ENCODE measurements at regions not wholly inside any gene's neighbourhood (a gene's known extent, or its start where the extent isn't known, plus 50 kb on each side); places are given as distances from the start of the nearest gene placed in this dataset.

DNA sequence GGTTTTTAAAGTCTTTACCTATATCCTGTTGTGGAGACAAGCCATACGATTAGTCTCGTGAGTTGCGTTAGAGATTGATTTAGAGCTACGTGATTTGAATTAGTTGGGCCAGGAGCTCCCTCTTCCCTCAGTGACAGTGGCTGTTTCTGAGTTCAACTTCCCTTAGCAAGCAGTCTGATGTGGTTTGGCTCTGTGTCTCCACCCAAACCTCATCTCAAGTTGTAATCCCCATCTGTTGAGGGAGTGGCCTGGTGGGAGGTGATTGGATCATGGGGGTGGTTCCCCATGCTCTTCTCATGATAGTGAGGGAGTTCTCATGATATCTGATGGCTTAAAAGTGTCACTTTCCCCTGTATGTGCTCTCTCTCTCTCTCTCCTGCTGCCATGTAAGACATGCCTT is 192.9 kb upstream of the PTGFR start:
- no peaks in the 10 kb centered on the region for H3K9me3 ChIP-seq (ENCODE audit: low read depth, low read length)
- no peaks in the 10 kb centered on the region for H4K20me1 ChIP-seq (ENCODE audit: insufficient read depth, low read length)
- no peak overlapping the region for H3K4me2 ChIP-seq (ENCODE audit: insufficient read depth, low read length)
- DNase-seq (ENCODE audit: insufficient read length, low spot score, missing footprints): no peak
- no peaks in the 10 kb centered on the region for H3K36me3 ChIP-seq (ENCODE audit: insufficient read depth, low read length)
- H3K27ac ChIP-seq (ENCODE audit: low read depth, low read length): no peak overlapping the region
- no peaks in the 10 kb centered on the region for H3K79me2 ChIP-seq (ENCODE audit: insufficient read depth, low read length)
- H2AFZ ChIP-seq (ENCODE audit: low read length): no peak overlapping the region
- H3K4me1 ChIP-seq (ENCODE audit: insufficient read depth, low read length): peaks cover under 1% of the 10 kb centered on the region
- no peaks in the 10 kb centered on the region for H3K27me3 ChIP-seq (ENCODE audit: insufficient read depth, low read length)
- TF ChIP-seq, protein P1, sequence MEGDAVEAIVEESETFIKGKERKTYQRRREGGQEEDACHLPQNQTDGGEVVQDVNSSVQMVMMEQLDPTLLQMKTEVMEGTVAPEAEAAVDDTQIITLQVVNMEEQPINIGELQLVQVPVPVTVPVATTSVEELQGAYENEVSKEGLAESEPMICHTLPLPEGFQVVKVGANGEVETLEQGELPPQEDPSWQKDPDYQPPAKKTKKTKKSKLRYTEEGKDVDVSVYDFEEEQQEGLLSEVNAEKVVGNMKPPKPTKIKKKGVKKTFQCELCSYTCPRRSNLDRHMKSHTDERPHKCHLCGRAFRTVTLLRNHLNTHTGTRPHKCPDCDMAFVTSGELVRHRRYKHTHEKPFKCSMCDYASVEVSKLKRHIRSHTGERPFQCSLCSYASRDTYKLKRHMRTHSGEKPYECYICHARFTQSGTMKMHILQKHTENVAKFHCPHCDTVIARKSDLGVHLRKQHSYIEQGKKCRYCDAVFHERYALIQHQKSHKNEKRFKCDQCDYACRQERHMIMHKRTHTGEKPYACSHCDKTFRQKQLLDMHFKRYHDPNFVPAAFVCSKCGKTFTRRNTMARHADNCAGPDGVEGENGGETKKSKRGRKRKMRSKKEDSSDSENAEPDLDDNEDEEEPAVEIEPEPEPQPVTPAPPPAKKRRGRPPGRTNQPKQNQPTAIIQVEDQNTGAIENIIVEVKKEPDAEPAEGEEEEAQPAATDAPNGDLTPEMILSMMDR (IDR thresholded peaks at IDR 0.05; ENCODE audit: extremely low read depth, low read depth, low read length): no peak
- no peak overlapping the region for H3K4me3 ChIP-seq (ENCODE audit: insufficient read depth, low read length)

DNA sequence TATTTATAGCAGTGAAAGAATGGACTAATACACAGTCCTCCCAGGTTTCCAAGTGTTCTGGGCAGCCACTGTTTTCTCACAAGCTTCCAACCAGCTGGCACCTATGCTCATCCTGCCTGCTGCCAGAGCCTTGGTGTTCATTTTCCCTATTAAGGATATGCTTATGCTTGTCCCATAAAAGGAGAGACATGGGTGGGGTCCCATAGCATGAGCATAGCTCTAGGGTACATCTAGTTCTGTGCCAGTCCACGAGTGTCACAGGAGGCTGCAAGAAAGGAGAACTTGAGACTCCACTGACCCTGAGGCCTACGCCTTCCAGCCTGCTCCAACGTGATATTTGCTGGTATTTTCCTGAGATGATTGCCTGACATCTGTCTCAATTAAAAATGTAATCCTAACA is 192.4 kb upstream of the PTGFR start:
- Histone ChIP-seq H3K4me3 (ENCODE audit: insufficient read depth, low read length) (no peak overlapping the region), H3K79me2 (ENCODE audit: insufficient read depth, low read length) (no peaks in the 10 kb centered on the region), H3K36me3 (ENCODE audit: insufficient read depth, low read length) (no peaks in the 10 kb centered on the region), H3K4me2 (ENCODE audit: insufficient read depth, low read length) (no peak overlapping the region), H3K9me3 (ENCODE audit: low read depth, low read length) (no peaks in the 10 kb centered on the region), H3K4me1 (ENCODE audit: insufficient read depth, low read length) (peaks cover 6% of the 10 kb centered on the region), H3K27me3 (ENCODE audit: insufficient read depth, low read length) (no peaks in the 10 kb centered on the region), H2AFZ (ENCODE audit: low read length) (no peak overlapping the region), H3K27ac (ENCODE audit: low read depth, low read length) (no peak overlapping the region), H4K20me1 (ENCODE audit: insufficient read depth, low read length) (no peaks in the 10 kb centered on the region)
- TF ChIP-seq, protein P1 (IDR thresholded peaks at IDR 0.05; ENCODE audit: extremely low read depth, low read depth, low read length): no peak
- DNase-seq (ENCODE audit: insufficient read length, low spot score, missing footprints): peak; percentile 65

GRCh38 chr1:78301141-78301540 is 189.6 kb upstream of the PTGFR start:
- no peaks in the 10 kb centered on the region for H3K36me3 ChIP-seq (ENCODE audit: insufficient read depth, low read length)
- H2AFZ ChIP-seq (ENCODE audit: low read length): no peak overlapping the region
- no peak overlapping the region for H3K4me3 ChIP-seq (ENCODE audit: insufficient read depth, low read length)
- TF ChIP-seq, protein P1 (IDR thresholded peaks at IDR 0.05; ENCODE audit: extremely low read depth, low read depth, low read length): no peak
- H3K9me3 ChIP-seq (ENCODE audit: low read depth, low read length): no peaks in the 10 kb centered on the region
- H3K4me1 ChIP-seq (ENCODE audit: insufficient read depth, low read length): peaks cover 20% of the 10 kb centered on the region
- no peak overlapping the region for H3K27ac ChIP-seq (ENCODE audit: low read depth, low read length)
- DNase-seq (ENCODE audit: insufficient read length, low spot score, missing footprints): no peak
- no peak overlapping the region for H3K4me2 ChIP-seq (ENCODE audit: insufficient read depth, low read length)
- H3K27me3 ChIP-seq (ENCODE audit: insufficient read depth, low read length): no peaks in the 10 kb centered on the region
- no peaks in the 10 kb centered on the region for H3K79me2 ChIP-seq (ENCODE audit: insufficient read depth, low read length)
- H4K20me1 ChIP-seq (ENCODE audit: insufficient read depth, low read length): no peaks in the 10 kb centered on the region

- no peaks in the 10 kb centered on the region for H3K27me3 ChIP-seq (ENCODE audit: insufficient read depth, low read length)
- peaks cover 20% of the 10 kb centered on the region for H3K4me1 ChIP-seq (ENCODE audit: insufficient read depth, low read length)
- H3K36me3 ChIP-seq (ENCODE audit: insufficient read depth, low read length): no peaks in the 10 kb centered on the region
- no peak overlapping the region for H3K4me2 ChIP-seq (ENCODE audit: insufficient read depth, low read length)
- no peaks in the 10 kb centered on the region for H3K79me2 ChIP-seq (ENCODE audit: insufficient read depth, low read length)
- H3K27ac ChIP-seq (ENCODE audit: low read depth, low read length): peak overlapping the region; percentile 79
- DNase-seq (ENCODE audit: insufficient read length, low spot score, missing footprints): peak; percentile 87
- H3K4me3 ChIP-seq (ENCODE audit: insufficient read depth, low read length): no peak overlapping the region
- peak overlapping the region; percentile 58 for H2AFZ ChIP-seq (ENCODE audit: low read length)
- H4K20me1 ChIP-seq (ENCODE audit: insufficient read depth, low read length): no peaks in the 10 kb centered on the region
- no peaks in the 10 kb centered on the region for H3K9me3 ChIP-seq (ENCODE audit: low read depth, low read length)
- TF ChIP-seq, protein P1 (IDR thresholded peaks at IDR 0.05; ENCODE audit: extremely low read depth, low read depth, low read length): no peak
Measured at GRCh38 chr1:78303620-78304019, 187.2 kb upstream of the PTGFR start.

Measured in osteoblast (primary cell).